Activated CD8-positive, alpha-beta memory T cell treated with anti-CD3 and anti-CD28 coated beads, Interleukin-2, amount 10 ng/mL, durations not matched to agents 7 days and 5 days (primary cell): ENCODE measurements at regions not wholly inside any gene's neighbourhood (a gene's known extent, or its start where the extent isn't known, plus 50 kb on each side); places are given as distances from the start of the nearest gene placed in this dataset.
A peak's percentile ranks its signal among the peaks of the same experiment; 100 is the strongest.

ENCODE experiments used
- ATAC-seq: fragments of 150-1000 bp; cut with Tn5 transposase; one replicate; pipeline ENCODE4 v1.10.0; 2021; ENCODE audit warnings: moderate library complexity
- CTCF ChIA-PET: fragments of 350-600 bp; sonication (Branson Sonifier 250); formaldehyde crosslinking; loops from one replicate; lab custom pipeline; 2021; ENCODE audit warnings: antibody characterized with exemption; lab: Charles Lee
- DNase-seq: peaks from one replicate; pipeline ENCODE4 v3.0.0-alpha.2; 2020
- H3K27ac Mint-ChIP-seq: one replicate; pipeline ENCODE4 v1.8.0; 2021; ENCODE audit warnings: mild to moderate bottlenecking, mixed read lengths
- H3K27me3 Mint-ChIP-seq: one replicate; pipeline ENCODE4 v1.8.0; 2021; ENCODE audit warnings: mixed read lengths
- H3K36me3 Mint-ChIP-seq: one replicate; pipeline ENCODE4 v1.8.0; 2021; ENCODE audit warnings: mild to moderate bottlenecking, mixed read lengths
- H3K4me1 Mint-ChIP-seq: one replicate; pipeline ENCODE4 v1.8.0; 2021; ENCODE audit warnings: mixed read lengths
- H3K4me3 Mint-ChIP-seq: one replicate; pipeline ENCODE4 v1.8.0; 2021; ENCODE audit warnings: mild to moderate bottlenecking, moderate library complexity, mixed read lengths
- H3K9me3 Mint-ChIP-seq: one replicate; pipeline ENCODE4 v1.8.0; 2022; ENCODE audit warnings: low read depth, mixed read lengths

- Mint-ChIP-seq H3K4me1 (peaks cover 5% of the 10 kb centered on the region), H3K4me3 (no peak overlapping the region), H3K36me3 (no peaks in the 10 kb centered on the region), H3K27ac (no peak overlapping the region), H3K27me3 (peaks cover 5% of the 10 kb centered on the region), H3K9me3 (no peaks in the 10 kb centered on the region)
- DNase-seq, result no peak
- CTCF ChIA-PET, result interaction anchor here (1.0 kb wide), 1 partner anchor 444 kb away, joined by 3 read pairs; no protein-coding TSS in a partner anchor
- ATAC-seq, result no peak
Measured at GRCh38 chr3:152516216-152516615, 247.5 kb downstream of the MBNL1 start.

- H3K27me3 Mint-ChIP-seq, result peaks cover 5% of the 10 kb centered on the region
- no peak for DNase-seq
- CTCF ChIA-PET, result interaction anchor here (1.2 kb wide), 1 partner anchor 9 kb away, joined by 3 read pairs; no protein-coding TSS in a partner anchor
- no peak overlapping the region for H3K4me3 Mint-ChIP-seq
- H3K9me3 Mint-ChIP-seq, result no peaks in the 10 kb centered on the region
- H3K4me1 Mint-ChIP-seq, result no peaks in the 10 kb centered on the region
- no peak for ATAC-seq
- H3K27ac Mint-ChIP-seq, result no peak overlapping the region
- no peaks in the 10 kb centered on the region for H3K36me3 Mint-ChIP-seq
Measured at GRCh38 chr3:152517502-152517901, 248.8 kb downstream of the MBNL1 start.

GRCh38 chr3:152518346-152518745, 249.6 kb downstream of the MBNL1 start:
- Mint-ChIP-seq H3K27ac (no peak overlapping the region), H3K4me3 (no peak overlapping the region), H3K4me1 (no peaks in the 10 kb centered on the region), H3K27me3 (peaks cover 5% of the 10 kb centered on the region), H3K36me3 (no peaks in the 10 kb centered on the region), H3K9me3 (no peaks in the 10 kb centered on the region)
- ATAC-seq, result no peak
- DNase-seq, result no peak
- CTCF ChIA-PET, result interaction anchor here (0.6 to 1.2 kb wide), 3 partner anchors 10 to 651 kb away, joined by 3 to 6 read pairs (median 3); no protein-coding TSS in a partner anchor

GRCh38 chr3:152519376-152519775, 250.6 kb downstream of the MBNL1 start:
- Mint-ChIP-seq H3K4me3 (no peak overlapping the region), H3K4me1 (no peaks in the 10 kb centered on the region), H3K27ac (no peak overlapping the region), H3K27me3 (peaks cover 5% of the 10 kb centered on the region), H3K9me3 (no peaks in the 10 kb centered on the region), H3K36me3 (no peaks in the 10 kb centered on the region)
- ATAC-seq (no peak), DNase-seq (no peak)
- CTCF ChIA-PET, result interaction anchor here (0.7 kb wide), 1 partner anchor 562 kb away, joined by 4 read pairs; no protein-coding TSS in a partner anchor

- no peak overlapping the region for H3K4me3 Mint-ChIP-seq
- H3K27me3 Mint-ChIP-seq, result no peaks in the 10 kb centered on the region
- CTCF ChIA-PET, result interaction anchor here (0.9 to 4.4 kb wide), 4 partner anchors 10 to 496 kb away, joined by 3 to 23 read pairs (median 12); no protein-coding TSS in a partner anchor
- DNase-seq (no peak), ATAC-seq (no peak)
- no peaks in the 10 kb centered on the region for H3K4me1 Mint-ChIP-seq
- no peak overlapping the region for H3K27ac Mint-ChIP-seq
- no peaks in the 10 kb centered on the region for H3K36me3 Mint-ChIP-seq
- no peaks in the 10 kb centered on the region for H3K9me3 Mint-ChIP-seq
Measured at GRCh38 chr3:152522036-152522435, 253.3 kb downstream of the MBNL1 start.

GRCh38 chr3:152524198-152525140, 255.7 kb downstream of the MBNL1 start:
- CTCF ChIA-PET, result interaction anchor here (0.7 to 4.4 kb wide), 8 partner anchors 12 to 461 kb away, joined by 3 to 23 read pairs (median 4); no protein-coding TSS in a partner anchor
- Mint-ChIP-seq H3K27me3 (peaks cover 3% of the 10 kb centered on the region), H3K36me3 (no peaks in the 10 kb centered on the region), H3K4me3 (no peak overlapping the region), H3K9me3 (no peaks in the 10 kb centered on the region), H3K27ac (no peak overlapping the region), H3K4me1 (no peaks in the 10 kb centered on the region)
- ATAC-seq, result no peak
- DNase-seq, result peak; percentile 60

- H3K27me3 Mint-ChIP-seq, result peaks cover 6% of the 10 kb centered on the region
- no peaks in the 10 kb centered on the region for H3K36me3 Mint-ChIP-seq
- no peak overlapping the region for H3K4me3 Mint-ChIP-seq
- no peak overlapping the region for H3K27ac Mint-ChIP-seq
- H3K4me1 Mint-ChIP-seq, result no peaks in the 10 kb centered on the region
- no peak for ATAC-seq
- no peaks in the 10 kb centered on the region for H3K9me3 Mint-ChIP-seq
- CTCF ChIA-PET, result no interaction called here
- DNase-seq, result no peak
Measured at GRCh38 chr3:152531717-152532116, 263.0 kb downstream of the MBNL1 start.

GRCh38 chr3:152538518-152538917, 269.8 kb downstream of the MBNL1 start:
- CTCF ChIA-PET, result no interaction called here
- H3K4me3 Mint-ChIP-seq, result no peak overlapping the region
- no peak for DNase-seq

GRCh38 chr3:152539191-152539764, 270.5 kb downstream of the MBNL1 start:
- Mint-ChIP-seq H3K27ac (no peak overlapping the region), H3K27me3 (peaks cover 32% of the 10 kb centered on the region), H3K36me3 (no peaks in the 10 kb centered on the region), H3K4me3 (no peak overlapping the region), H3K9me3 (no peaks in the 10 kb centered on the region), H3K4me1 (peaks cover 2% of the 10 kb centered on the region)
- no peak for DNase-seq
- CTCF ChIA-PET, result no interaction called here
- no peak for ATAC-seq

More at GRCh38 chr3:152538518-152538917, 269.8 kb downstream of the MBNL1 start:
- peaks cover 24% of the 10 kb centered on the region for H3K27me3 Mint-ChIP-seq
- no peak for ATAC-seq
- H3K4me1 Mint-ChIP-seq, result peaks cover 2% of the 10 kb centered on the region
- no peaks in the 10 kb centered on the region for H3K9me3 Mint-ChIP-seq
- no peak overlapping the region for H3K27ac Mint-ChIP-seq
- H3K36me3 Mint-ChIP-seq, result no peaks in the 10 kb centered on the region

- Mint-ChIP-seq H3K27ac (no peak overlapping the region), H3K27me3 (peaks cover 40% of the 10 kb centered on the region), H3K4me3 (no peak overlapping the region), H3K9me3 (no peaks in the 10 kb centered on the region), H3K4me1 (peaks cover 2% of the 10 kb centered on the region), H3K36me3 (no peaks in the 10 kb centered on the region)
- no peak for ATAC-seq
- CTCF ChIA-PET, result no interaction called here
- no peak for DNase-seq
Measured at GRCh38 chr3:152540120-152540519, 271.4 kb downstream of the MBNL1 start.

- DNase-seq (no peak), ATAC-seq (no peak)
- CTCF ChIA-PET, result no interaction called here
- no peaks in the 10 kb centered on the region for H3K9me3 Mint-ChIP-seq
- peaks cover 2% of the 10 kb centered on the region for H3K36me3 Mint-ChIP-seq
- H3K27me3 Mint-ChIP-seq, result peaks cover 32% of the 10 kb centered on the region
- no peaks in the 10 kb centered on the region for H3K4me1 Mint-ChIP-seq
- H3K4me3 Mint-ChIP-seq, result no peak overlapping the region
- H3K27ac Mint-ChIP-seq, result no peak overlapping the region
Measured at GRCh38 chr3:152547153-152547552, 278.4 kb downstream of the MBNL1 start.

- no peak overlapping the region for H3K27ac Mint-ChIP-seq
- CTCF ChIA-PET, result interaction anchor here (0.6 kb wide), 1 partner anchor 182 kb away, joined by 3 read pairs; no protein-coding TSS in a partner anchor
- H3K9me3 Mint-ChIP-seq, result no peaks in the 10 kb centered on the region
- peaks cover 2% of the 10 kb centered on the region for H3K36me3 Mint-ChIP-seq
- ATAC-seq, result no peak
- no peaks in the 10 kb centered on the region for H3K4me1 Mint-ChIP-seq
- no peak for DNase-seq
- H3K27me3 Mint-ChIP-seq, result peaks cover 23% of the 10 kb centered on the region
- H3K4me3 Mint-ChIP-seq, result no peak overlapping the region
Measured at GRCh38 chr3:152549263-152549662, 280.5 kb downstream of the MBNL1 start.

- no peaks in the 10 kb centered on the region for H3K4me1 Mint-ChIP-seq
- H3K9me3 Mint-ChIP-seq, result no peaks in the 10 kb centered on the region
- no peak overlapping the region for H3K27ac Mint-ChIP-seq
- H3K27me3 Mint-ChIP-seq, result peaks cover 18% of the 10 kb centered on the region
- ATAC-seq (no peak), DNase-seq (no peak)
- CTCF ChIA-PET, result no interaction called here
- H3K4me3 Mint-ChIP-seq, result no peak overlapping the region
- H3K36me3 Mint-ChIP-seq, result peaks cover 2% of the 10 kb centered on the region
Measured at GRCh38 chr3:152550284-152550683, 281.6 kb downstream of the MBNL1 start.
